ENCODE measurements at regions not wholly inside any gene's neighbourhood (a gene's known extent, or its start where the extent isn't known, plus 50 kb on each side); places are given as distances from the start of the nearest gene placed in this dataset.

- H3K4me3 ChIP-seq (replicated peaks; ENCODE audit: insufficient read depth, low read length) = no peak overlapping the region
- no peak for DNase-seq (ENCODE audit: low read depth in 1 of 2, low spot score in 1 of 2)
- H3K27me3 ChIP-seq (ENCODE audit: insufficient read depth, poor library complexity, severe bottlenecking) = peaks cover 16% of the 10 kb centered on the region
- TF ChIP-seq, protein P1, sequence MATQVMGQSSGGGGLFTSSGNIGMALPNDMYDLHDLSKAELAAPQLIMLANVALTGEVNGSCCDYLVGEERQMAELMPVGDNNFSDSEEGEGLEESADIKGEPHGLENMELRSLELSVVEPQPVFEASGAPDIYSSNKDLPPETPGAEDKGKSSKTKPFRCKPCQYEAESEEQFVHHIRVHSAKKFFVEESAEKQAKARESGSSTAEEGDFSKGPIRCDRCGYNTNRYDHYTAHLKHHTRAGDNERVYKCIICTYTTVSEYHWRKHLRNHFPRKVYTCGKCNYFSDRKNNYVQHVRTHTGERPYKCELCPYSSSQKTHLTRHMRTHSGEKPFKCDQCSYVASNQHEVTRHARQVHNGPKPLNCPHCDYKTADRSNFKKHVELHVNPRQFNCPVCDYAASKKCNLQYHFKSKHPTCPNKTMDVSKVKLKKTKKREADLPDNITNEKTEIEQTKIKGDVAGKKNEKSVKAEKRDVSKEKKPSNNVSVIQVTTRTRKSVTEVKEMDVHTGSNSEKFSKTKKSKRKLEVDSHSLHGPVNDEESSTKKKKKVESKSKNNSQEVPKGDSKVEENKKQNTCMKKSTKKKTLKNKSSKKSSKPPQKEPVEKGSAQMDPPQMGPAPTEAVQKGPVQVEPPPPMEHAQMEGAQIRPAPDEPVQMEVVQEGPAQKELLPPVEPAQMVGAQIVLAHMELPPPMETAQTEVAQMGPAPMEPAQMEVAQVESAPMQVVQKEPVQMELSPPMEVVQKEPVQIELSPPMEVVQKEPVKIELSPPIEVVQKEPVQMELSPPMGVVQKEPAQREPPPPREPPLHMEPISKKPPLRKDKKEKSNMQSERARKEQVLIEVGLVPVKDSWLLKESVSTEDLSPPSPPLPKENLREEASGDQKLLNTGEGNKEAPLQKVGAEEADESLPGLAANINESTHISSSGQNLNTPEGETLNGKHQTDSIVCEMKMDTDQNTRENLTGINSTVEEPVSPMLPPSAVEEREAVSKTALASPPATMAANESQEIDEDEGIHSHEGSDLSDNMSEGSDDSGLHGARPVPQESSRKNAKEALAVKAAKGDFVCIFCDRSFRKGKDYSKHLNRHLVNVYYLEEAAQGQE (IDR thresholded peaks at IDR 0.05; ENCODE audit: insufficient replicate concordance, low read depth) = no peak
- TF ChIP-seq GABPA (IDR thresholded peaks at IDR 0.05; ENCODE audit: low read depth) (no peak), POLR2AphosphoS5 (IDR thresholded peaks at IDR 0.05; ENCODE audit: low read depth) (no peak), SPI1 (IDR thresholded peaks at IDR 0.05; ENCODE audit: borderline replicate concordance, low read depth) (no peak)
- TF ChIP-seq, protein P2, sequence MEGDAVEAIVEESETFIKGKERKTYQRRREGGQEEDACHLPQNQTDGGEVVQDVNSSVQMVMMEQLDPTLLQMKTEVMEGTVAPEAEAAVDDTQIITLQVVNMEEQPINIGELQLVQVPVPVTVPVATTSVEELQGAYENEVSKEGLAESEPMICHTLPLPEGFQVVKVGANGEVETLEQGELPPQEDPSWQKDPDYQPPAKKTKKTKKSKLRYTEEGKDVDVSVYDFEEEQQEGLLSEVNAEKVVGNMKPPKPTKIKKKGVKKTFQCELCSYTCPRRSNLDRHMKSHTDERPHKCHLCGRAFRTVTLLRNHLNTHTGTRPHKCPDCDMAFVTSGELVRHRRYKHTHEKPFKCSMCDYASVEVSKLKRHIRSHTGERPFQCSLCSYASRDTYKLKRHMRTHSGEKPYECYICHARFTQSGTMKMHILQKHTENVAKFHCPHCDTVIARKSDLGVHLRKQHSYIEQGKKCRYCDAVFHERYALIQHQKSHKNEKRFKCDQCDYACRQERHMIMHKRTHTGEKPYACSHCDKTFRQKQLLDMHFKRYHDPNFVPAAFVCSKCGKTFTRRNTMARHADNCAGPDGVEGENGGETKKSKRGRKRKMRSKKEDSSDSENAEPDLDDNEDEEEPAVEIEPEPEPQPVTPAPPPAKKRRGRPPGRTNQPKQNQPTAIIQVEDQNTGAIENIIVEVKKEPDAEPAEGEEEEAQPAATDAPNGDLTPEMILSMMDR (IDR thresholded peaks at IDR 0.05; ENCODE audit: insufficient read depth, low read length) = no peak
- H3K27ac ChIP-seq (replicated peaks) = no peak overlapping the region
Measured at GRCh38 chr18:10124557-10124956, 210.7 kb downstream of the VAPA start.

- TF ChIP-seq SPI1 (IDR thresholded peaks at IDR 0.05; ENCODE audit: borderline replicate concordance, low read depth) = no peak
- no peak for TF ChIP-seq GABPA (IDR thresholded peaks at IDR 0.05; ENCODE audit: low read depth)
- no peak for TF ChIP-seq POLR2AphosphoS5 (IDR thresholded peaks at IDR 0.05; ENCODE audit: low read depth)
- TF ChIP-seq, protein P1 (IDR thresholded peaks at IDR 0.05; ENCODE audit: insufficient replicate concordance, low read depth) = no peak
- TF ChIP-seq, protein P2 (IDR thresholded peaks at IDR 0.05; ENCODE audit: insufficient read depth, low read length) = no peak
- H3K27me3 ChIP-seq (ENCODE audit: insufficient read depth, poor library complexity, severe bottlenecking) = peaks cover 20% of the 10 kb centered on the region
- DNase-seq (ENCODE audit: low read depth in 1 of 2, low spot score in 1 of 2) = no peak
- no peak overlapping the region for H3K27ac ChIP-seq (replicated peaks)
- no peak overlapping the region for H3K4me3 ChIP-seq (replicated peaks; ENCODE audit: insufficient read depth, low read length)
Measured at GRCh38 chr18:10124967-10125366, 211.2 kb downstream of the VAPA start.

GRCh38 chr18:10127729-10128128, 213.9 kb downstream of the VAPA start:
- Histone ChIP-seq H3K27me3 (ENCODE audit: insufficient read depth, poor library complexity, severe bottlenecking) (peaks cover 46% of the 10 kb centered on the region), H3K27ac (replicated peaks) (no peak overlapping the region), H3K4me3 (replicated peaks; ENCODE audit: insufficient read depth, low read length) (no peak overlapping the region)
- DNase-seq (ENCODE audit: low read depth in 1 of 2, low spot score in 1 of 2) = no peak
- TF ChIP-seq SPI1 (IDR thresholded peaks at IDR 0.05; ENCODE audit: borderline replicate concordance, low read depth) (no peak), POLR2AphosphoS5 (IDR thresholded peaks at IDR 0.05; ENCODE audit: low read depth) (no peak), GABPA (IDR thresholded peaks at IDR 0.05; ENCODE audit: low read depth) (no peak)
- TF ChIP-seq, protein P1 (IDR thresholded peaks at IDR 0.05; ENCODE audit: insufficient replicate concordance, low read depth) = no peak
- TF ChIP-seq, protein P2 (IDR thresholded peaks at IDR 0.05; ENCODE audit: insufficient read depth, low read length) = no peak

Measured in HL-60 (cell line).